ENCODE measurements at regions not wholly inside any gene's neighbourhood (a gene's known extent, or its start where the extent isn't known, plus 50 kb on each side); places are given as distances from the start of the nearest gene placed in this dataset.

GRCh38 chr16:5870886-5871691 is 773.5 kb upstream of the EEF2KMT start:
- H3K4me3 ChIP-seq (ENCODE audit: low read depth, low read length), result no peak overlapping the region
- TF ChIP-seq CTCF (IDR thresholded peaks at IDR 0.05; ENCODE audit: insufficient read depth, low read depth, low read length), result no peak
- DNase-seq (ENCODE audit: low read depth), result no peak

GRCh38 chr16:5867250-5867649 is 769.7 kb upstream of the EEF2KMT start:
- TF ChIP-seq CTCF (IDR thresholded peaks at IDR 0.05; ENCODE audit: insufficient read depth, low read depth, low read length), result no peak
- H3K4me3 ChIP-seq (ENCODE audit: low read depth, low read length), result no peak overlapping the region
- DNase-seq (ENCODE audit: low read depth), result no peak

GRCh38 chr16:5865236-5865635 is 767.6 kb upstream of the EEF2KMT start:
- no peak for TF ChIP-seq CTCF (IDR thresholded peaks at IDR 0.05; ENCODE audit: insufficient read depth, low read depth, low read length)
- DNase-seq (ENCODE audit: low read depth), result no peak

GRCh38 chr16:5863071-5863606 is 765.5 kb upstream of the EEF2KMT start:
- no peak overlapping the region for H3K4me3 ChIP-seq (ENCODE audit: low read depth, low read length)
- TF ChIP-seq CTCF (IDR thresholded peaks at IDR 0.05; ENCODE audit: insufficient read depth, low read depth, low read length), result no peak
- no peak for DNase-seq (ENCODE audit: low read depth)

More at GRCh38 chr16:5865236-5865635, 767.6 kb upstream of the EEF2KMT start:
- no peak overlapping the region for H3K4me3 ChIP-seq (ENCODE audit: low read depth, low read length)

- no peak for DNase-seq (ENCODE audit: low read depth)
- no peak overlapping the region for H3K4me3 ChIP-seq (ENCODE audit: low read depth, low read length)
- TF ChIP-seq CTCF (IDR thresholded peaks at IDR 0.05; ENCODE audit: insufficient read depth, low read depth, low read length), result no peak
Measured at GRCh38 chr16:5862103-5862840, 764.7 kb upstream of the EEF2KMT start.

- no peak for TF ChIP-seq CTCF (IDR thresholded peaks at IDR 0.05; ENCODE audit: insufficient read depth, low read depth, low read length)
- H3K4me3 ChIP-seq (ENCODE audit: low read depth, low read length), result no peak overlapping the region
- DNase-seq (ENCODE audit: low read depth), result no peak
Measured at GRCh38 chr16:5861241-5861640, 763.6 kb upstream of the EEF2KMT start.

All from fibroblast of villous mesenchyme (primary cell).